ENCODE measurements at regions not wholly inside any gene's neighbourhood (a gene's known extent, or its start where the extent isn't known, plus 50 kb on each side); places are given as distances from the start of the nearest gene placed in this dataset.

DNA sequence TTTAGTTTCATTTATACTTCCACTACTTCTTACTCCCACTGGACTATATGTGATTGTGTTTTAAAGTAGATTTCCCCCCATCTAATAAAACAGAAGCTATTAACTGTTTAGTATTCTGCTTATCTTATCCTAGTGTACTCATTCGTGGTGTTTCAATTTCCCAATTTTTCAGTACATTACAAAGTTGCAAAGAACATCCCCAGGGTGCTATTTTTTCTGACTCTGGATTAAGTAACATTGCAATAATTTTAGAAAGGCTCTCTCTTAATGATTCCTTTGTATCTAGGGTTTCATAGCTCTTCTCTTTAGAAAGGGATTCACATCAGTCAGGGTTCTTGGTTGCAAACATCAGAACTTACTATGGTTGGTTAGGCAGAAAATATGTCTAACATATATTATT lies 317.9 kb upstream of the DIPK2B start:
- TF ChIP-seq, protein P1, sequence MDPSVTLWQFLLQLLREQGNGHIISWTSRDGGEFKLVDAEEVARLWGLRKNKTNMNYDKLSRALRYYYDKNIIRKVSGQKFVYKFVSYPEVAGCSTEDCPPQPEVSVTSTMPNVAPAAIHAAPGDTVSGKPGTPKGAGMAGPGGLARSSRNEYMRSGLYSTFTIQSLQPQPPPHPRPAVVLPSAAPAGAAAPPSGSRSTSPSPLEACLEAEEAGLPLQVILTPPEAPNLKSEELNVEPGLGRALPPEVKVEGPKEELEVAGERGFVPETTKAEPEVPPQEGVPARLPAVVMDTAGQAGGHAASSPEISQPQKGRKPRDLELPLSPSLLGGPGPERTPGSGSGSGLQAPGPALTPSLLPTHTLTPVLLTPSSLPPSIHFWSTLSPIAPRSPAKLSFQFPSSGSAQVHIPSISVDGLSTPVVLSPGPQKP (IDR thresholded peaks at IDR 0.05; ENCODE audit: low read depth, low read length): no peak
- TF ChIP-seq, protein P2, sequence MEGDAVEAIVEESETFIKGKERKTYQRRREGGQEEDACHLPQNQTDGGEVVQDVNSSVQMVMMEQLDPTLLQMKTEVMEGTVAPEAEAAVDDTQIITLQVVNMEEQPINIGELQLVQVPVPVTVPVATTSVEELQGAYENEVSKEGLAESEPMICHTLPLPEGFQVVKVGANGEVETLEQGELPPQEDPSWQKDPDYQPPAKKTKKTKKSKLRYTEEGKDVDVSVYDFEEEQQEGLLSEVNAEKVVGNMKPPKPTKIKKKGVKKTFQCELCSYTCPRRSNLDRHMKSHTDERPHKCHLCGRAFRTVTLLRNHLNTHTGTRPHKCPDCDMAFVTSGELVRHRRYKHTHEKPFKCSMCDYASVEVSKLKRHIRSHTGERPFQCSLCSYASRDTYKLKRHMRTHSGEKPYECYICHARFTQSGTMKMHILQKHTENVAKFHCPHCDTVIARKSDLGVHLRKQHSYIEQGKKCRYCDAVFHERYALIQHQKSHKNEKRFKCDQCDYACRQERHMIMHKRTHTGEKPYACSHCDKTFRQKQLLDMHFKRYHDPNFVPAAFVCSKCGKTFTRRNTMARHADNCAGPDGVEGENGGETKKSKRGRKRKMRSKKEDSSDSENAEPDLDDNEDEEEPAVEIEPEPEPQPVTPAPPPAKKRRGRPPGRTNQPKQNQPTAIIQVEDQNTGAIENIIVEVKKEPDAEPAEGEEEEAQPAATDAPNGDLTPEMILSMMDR (IDR thresholded peaks at IDR 0.05): no peak
- TF ChIP-seq EP300 (IDR thresholded peaks at IDR 0.05) (no peak), ZFP36 (IDR thresholded peaks at IDR 0.05; ENCODE audit: borderline replicate concordance, partially characterized antibody) (no peak), BHLHE40 (IDR thresholded peaks at IDR 0.05; ENCODE audit: low read depth, low read length) (no peak)
- TF ChIP-seq, protein P3, sequence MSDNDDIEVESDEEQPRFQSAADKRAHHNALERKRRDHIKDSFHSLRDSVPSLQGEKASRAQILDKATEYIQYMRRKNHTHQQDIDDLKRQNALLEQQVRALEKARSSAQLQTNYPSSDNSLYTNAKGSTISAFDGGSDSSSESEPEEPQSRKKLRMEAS (IDR thresholded peaks at IDR 0.05): no peak
- TF ChIP-seq, protein P4, sequence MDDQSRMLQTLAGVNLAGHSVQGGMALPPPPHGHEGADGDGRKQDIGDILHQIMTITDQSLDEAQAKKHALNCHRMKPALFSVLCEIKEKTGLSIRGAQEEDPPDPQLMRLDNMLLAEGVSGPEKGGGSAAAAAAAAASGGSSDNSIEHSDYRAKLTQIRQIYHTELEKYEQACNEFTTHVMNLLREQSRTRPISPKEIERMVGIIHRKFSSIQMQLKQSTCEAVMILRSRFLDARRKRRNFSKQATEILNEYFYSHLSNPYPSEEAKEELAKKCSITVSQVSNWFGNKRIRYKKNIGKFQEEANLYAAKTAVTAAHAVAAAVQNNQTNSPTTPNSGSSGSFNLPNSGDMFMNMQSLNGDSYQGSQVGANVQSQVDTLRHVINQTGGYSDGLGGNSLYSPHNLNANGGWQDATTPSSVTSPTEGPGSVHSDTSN (IDR thresholded peaks at IDR 0.05): no peak
